Superior temporal gyrus (tissue), 1 donor: ENCODE measurements at regions not wholly inside any gene's neighbourhood (a gene's known extent, or its start where the extent isn't known, plus 50 kb on each side); places are given as distances from the start of the nearest gene placed in this dataset.
A peak's percentile ranks its signal among the peaks of the same experiment; 100 is the strongest.
"Not testable (repeated sequence)": the region's sequence is repeated elsewhere in the genome, so short reads cannot be mapped to it uniquely, and the experiment has no call there.

Source experiments
- DNase-seq: peaks from one replicate; pipeline ENCODE4 v3.0.0-alpha.2; 2016; ENCODE audit errors: extremely low spot score

GRCh38 chr2:89221474-89221873 lies 530.0 kb downstream of the RPIA start:
- DNase-seq, result not testable (repeated sequence)

GRCh38 chr2:89222063-89222732 lies 530.7 kb downstream of the RPIA start:
- DNase-seq, result not testable (repeated sequence)

GRCh38 chr2:89224803-89225202 lies 533.3 kb downstream of the RPIA start:
- DNase-seq, result not testable (repeated sequence)

- DNase-seq, result not testable (repeated sequence)
Measured at GRCh38 chr2:89229979-89230378, 538.5 kb downstream of the RPIA start.

GRCh38 chr2:89231241-89231640 lies 539.8 kb downstream of the RPIA start:
- DNase-seq, result not testable (repeated sequence)

GRCh38 chr2:89233931-89234330 lies 542.5 kb downstream of the RPIA start:
- not testable (repeated sequence) for DNase-seq

- not testable (repeated sequence) for DNase-seq
Measured at GRCh38 chr2:89234818-89235466, 543.5 kb downstream of the RPIA start.

GRCh38 chr2:89236832-89237450 lies 545.5 kb downstream of the RPIA start:
- not testable (repeated sequence) for DNase-seq

- DNase-seq, result not testable (repeated sequence)
Measured at GRCh38 chr2:89237783-89238182, 546.3 kb downstream of the RPIA start.

- not testable (repeated sequence) for DNase-seq
Measured at GRCh38 chr2:89243114-89243700, 551.7 kb downstream of the RPIA start.

GRCh38 chr2:89244407-89244806 lies 552.9 kb downstream of the RPIA start:
- not testable (repeated sequence) for DNase-seq

- DNase-seq, result not testable (repeated sequence)
Measured at GRCh38 chr2:89245478-89245877, 554.0 kb downstream of the RPIA start.

- DNase-seq, result peak; percentile 18
Measured at GRCh38 chr2:89246027-89246426, 554.6 kb downstream of the RPIA start.

GRCh38 chr2:89246620-89247019 lies 555.1 kb downstream of the RPIA start:
- DNase-seq, result not testable (repeated sequence)

GRCh38 chr2:89255013-89255412 lies 563.5 kb downstream of the RPIA start:
- DNase-seq, result not testable (repeated sequence)

GRCh38 chr2:89273443-89273842 lies 582.0 kb downstream of the RPIA start:
- not testable (repeated sequence) for DNase-seq

GRCh38 chr2:89280536-89280935 lies 589.1 kb downstream of the RPIA start:
- not testable (repeated sequence) for DNase-seq

- not testable (repeated sequence) for DNase-seq
Measured at GRCh38 chr2:89286448-89287080, 595.1 kb downstream of the RPIA start.

- DNase-seq, result not testable (repeated sequence)
Measured at GRCh38 chr2:89287084-89287483, 595.6 kb downstream of the RPIA start.

GRCh38 chr2:89291717-89292298 lies 600.3 kb downstream of the RPIA start:
- DNase-seq, result not testable (repeated sequence)

- DNase-seq, result not testable (repeated sequence)
Measured at GRCh38 chr2:89293399-89293798, 601.9 kb downstream of the RPIA start.
